Right lobe of liver (tissue), 6 donors: ENCODE measurements at regions not wholly inside any gene's neighbourhood (a gene's known extent, or its start where the extent isn't known, plus 50 kb on each side); places are given as distances from the start of the nearest gene placed in this dataset.

ENCODE experiments used
- ATAC-seq, 4 donors: fragments of 200-7000 bp; cut with Tn5 transposase; one replicate each; pipeline ENCODE4 v1.9.1; 2020; ENCODE audit warnings: mild to moderate bottlenecking in 4 of 4, moderate library complexity in 4 of 4
- DNase-seq, 3 donors: peaks; one replicate each; pipeline ENCODE4 v3.0.0-alpha.2; 2020
- H3K27ac ChIP-seq, 3 donors: fragments of 200-600 bp; one replicate each; pipeline ENCODE4 v1.8.0; 2022
- H3K27me3 ChIP-seq, 2 donors: fragments of 200-600 bp; one replicate each; pipeline ENCODE4 v1.8.0; 2022
- H3K36me3 ChIP-seq, 4 donors: fragments of 200-600 bp; sonication (generic) in 1 of 4; one replicate each; pipeline versions ENCODE4 v1.5.1 to v1.8.0; 2017 to 2022; ENCODE audit warnings: control low read depth in 1 of 4
- H3K4me1 ChIP-seq, 4 donors: fragments of 200-600 bp; sonication (generic) in 1 of 4; one replicate each; pipeline versions ENCODE4 v1.5.1 to v1.8.0; 2017 to 2022; ENCODE audit warnings: control low read depth in 1 of 4
- H3K4me3 ChIP-seq, 3 donors: fragments of 200-600 bp; one replicate each; pipeline ENCODE4 v1.8.0; 2022
- H3K9me3 ChIP-seq, 4 donors: fragments of 200-600 bp; sonication (generic) in 1 of 4; one replicate each; pipeline versions ENCODE4 v1.5.1 to v1.8.0; 2017 to 2022; ENCODE audit warnings: control low read depth in 1 of 4
- CTCF ChIP-seq, 4 donors: fragments of 200-600 bp in 3 of 4; fragments of 450-650 bp in 1 of 4; IDR thresholded peaks; one replicate each; pipeline versions ENCODE4 v1.5.1 to v1.8.0; 2016 to 2022; ENCODE audit warnings: antibody characterized with exemption in 4 of 4, mild to moderate bottlenecking in 2 of 4
- POLR2A ChIP-seq: fragments of 450-650 bp; IDR thresholded peaks from one replicate; pipeline ENCODE4 v1.6.1; 2017; ENCODE audit warnings: antibody characterized with exemption, mild to moderate bottlenecking
- WGBS: methylation state at CpG from one replicate; pipeline ENCODE4 v1.1.6; 2018; ENCODE audit warnings: low coverage, low lambda C conversion rate; ENCODE audit not compliant: insufficient coverage; ENCODE audit errors: missing lambda C conversion rate; 5-methylcytosine and 5-hydroxymethylcytosine counted together
- intact Hi-C, 2 donors: fragments of 100-400 bp; cut with DNase I; formaldehyde crosslinking; loops; one replicate each; pipeline versions ENCODE4 v1.11.2 to v1.14.1; 2022
- donor health status: DM: no; HTN: yes; CAD: no.
- donor health status: DM: no; HTN: no; CAD: no.
- donor health status: DM: no; HTN: no; CAD: no.
- donor health status: DM: no; HTN: yes; CAD: no.
- donor health status: DM: no; HTN: yes; CAD: no.

GRCh38 chr2:234322766-234323465, 174.0 kb downstream of the ARL4C start:
- no peak overlapping the region for H3K4me3 ChIP-seq
- WGBS, result 66% methylated on average over 2 of the region's 2 CpGs
- no peak for TF ChIP-seq POLR2A
- no peak for TF ChIP-seq CTCF (IDR thresholded peaks at IDR 0.05)
- DNase-seq (no peak), ATAC-seq (no peak)
- no peak overlapping the region for H3K27ac ChIP-seq
- no peaks in the 10 kb centered on the region for H3K36me3 ChIP-seq
- intact Hi-C loops, result no loop called here
- no peaks in the 10 kb centered on the region for H3K9me3 ChIP-seq
- H3K27me3 ChIP-seq, result no peaks in the 10 kb centered on the region
- no peaks in the 10 kb centered on the region for H3K4me1 ChIP-seq

GRCh38 chr2:234320066-234320465, 176.8 kb downstream of the ARL4C start:
- no peaks in the 10 kb centered on the region for H3K27me3 ChIP-seq
- no peak for DNase-seq

GRCh38 chr2:234318361-234318760, 178.5 kb downstream of the ARL4C start:
- Histone ChIP-seq H3K4me3 (no peak overlapping the region), H3K36me3 (no peaks in the 10 kb centered on the region), H3K4me1 (no peaks in the 10 kb centered on the region), H3K9me3 (no peaks in the 10 kb centered on the region), H3K27me3 (no peaks in the 10 kb centered on the region), H3K27ac (no peak overlapping the region)
- ATAC-seq (no peak), DNase-seq (no peak)
- no peak for TF ChIP-seq CTCF (IDR thresholded peaks at IDR 0.05)
- TF ChIP-seq POLR2A, result no peak
- intact Hi-C loops, result no loop called here
- 54% methylated on average over 3 of the region's 3 CpGs for WGBS

More at GRCh38 chr2:234320066-234320465, 176.8 kb downstream of the ARL4C start:
- no peak overlapping the region for H3K27ac ChIP-seq
- no peaks in the 10 kb centered on the region for H3K4me1 ChIP-seq
- intact Hi-C loops, result no loop called here
- 38% methylated on average over 3 of the region's 3 CpGs for WGBS
- H3K4me3 ChIP-seq, result no peak overlapping the region
- no peaks in the 10 kb centered on the region for H3K9me3 ChIP-seq
- ATAC-seq, result no peak
- TF ChIP-seq POLR2A, result no peak
- no peaks in the 10 kb centered on the region for H3K36me3 ChIP-seq

- no peaks in the 10 kb centered on the region for H3K9me3 ChIP-seq
- H3K27me3 ChIP-seq, result no peaks in the 10 kb centered on the region
- WGBS, result 96% methylated on average over 4 of the region's 4 CpGs
- DNase-seq (no peak), ATAC-seq (no peak)
- H3K36me3 ChIP-seq, result no peaks in the 10 kb centered on the region
- H3K4me1 ChIP-seq, result no peaks in the 10 kb centered on the region
- H3K4me3 ChIP-seq, result no peak overlapping the region
- TF ChIP-seq CTCF (IDR thresholded peaks at IDR 0.05), result no peak
- no peak for TF ChIP-seq POLR2A
- intact Hi-C loops, result no loop called here
- H3K27ac ChIP-seq, result no peak overlapping the region
Measured at GRCh38 chr2:234313558-234313957, 183.3 kb downstream of the ARL4C start.

- Histone ChIP-seq H3K9me3 (no peaks in the 10 kb centered on the region), H3K4me3 (no peak overlapping the region), H3K27me3 (no peaks in the 10 kb centered on the region), H3K27ac (no peak overlapping the region), H3K36me3 (no peaks in the 10 kb centered on the region), H3K4me1 (no peaks in the 10 kb centered on the region)
- TF ChIP-seq POLR2A, result no peak
- no peak for TF ChIP-seq CTCF (IDR thresholded peaks at IDR 0.05)
- DNase-seq (no peak), ATAC-seq (no peak)
- WGBS, result 83% methylated on average over 5 of the region's 5 CpGs
- intact Hi-C loops, result no loop called here
Measured at GRCh38 chr2:234310166-234310565, 186.7 kb downstream of the ARL4C start.
